WERI-Rb-1 (cell line): ENCODE measurements at regions not wholly inside any gene's neighbourhood (a gene's known extent, or its start where the extent isn't known, plus 50 kb on each side); places are given as distances from the start of the nearest gene placed in this dataset.

Experiments
- DNase-seq: peaks from one replicate; pipeline ENCODE4 v3.0.0-alpha.2; 2020
- H3K27ac ChIP-seq: fragments of 250-450 bp; sonication (Bioruptor Pico); 2 replicates; pipeline ENCODE4 v1.5.1; 2020; ENCODE audit warnings: mild to moderate bottlenecking, moderate library complexity
- H3K27me3 ChIP-seq: fragments of 250-450 bp; sonication (Bioruptor Pico); 2 replicates; pipeline ENCODE4 v1.5.1; 2021; ENCODE audit warnings: mild to moderate bottlenecking, low read depth, moderate library complexity; ENCODE audit not compliant: insufficient read depth, severe bottlenecking
- H3K36me3 ChIP-seq: fragments of 250-450 bp; sonication (Bioruptor Pico); 2 replicates; pipeline ENCODE4 v1.5.1; 2020; ENCODE audit warnings: mild to moderate bottlenecking, moderate library complexity
- H3K4me3 ChIP-seq: 2 replicates; pipeline ENCODE4 v1.5.1; 2011; ENCODE audit warnings: low read depth, mild to moderate bottlenecking, control low read depth, low read length
- H3K9me3 ChIP-seq: fragments of 250-450 bp; sonication (Bioruptor Pico); 2 replicates; pipeline ENCODE4 v1.5.1; 2021; ENCODE audit warnings: mild to moderate bottlenecking, moderate library complexity; ENCODE audit not compliant: severe bottlenecking
- CTCF ChIP-seq: IDR thresholded peaks from 2 replicates; pipeline ENCODE4 v1.5.1; 2011; ENCODE audit warnings: low read depth, mild to moderate bottlenecking, control low read depth, inconsistent platforms, low read length

DNA sequence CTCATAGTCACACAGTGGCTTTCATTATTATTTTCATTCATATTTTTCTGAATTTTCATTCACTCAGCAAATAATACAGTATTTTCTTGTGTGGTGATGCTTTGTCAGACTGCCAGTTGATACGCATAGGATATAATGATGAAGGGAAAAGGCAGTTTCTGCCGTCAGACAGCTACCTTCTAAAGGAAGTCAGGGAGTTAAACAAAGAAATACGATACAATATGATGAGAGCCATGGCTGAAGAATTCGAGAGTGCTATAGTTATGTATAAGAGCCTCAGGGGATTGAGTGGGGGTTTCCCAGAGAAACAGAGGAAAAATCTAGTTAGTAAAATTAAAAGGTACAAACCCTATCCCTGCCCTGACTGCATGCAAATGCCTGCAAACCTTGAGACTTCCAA is 479.1 kb downstream of the OLFM4 start:
- H3K27ac ChIP-seq, result no peak overlapping the region
- H3K4me3 ChIP-seq, result no peak overlapping the region

DNA sequence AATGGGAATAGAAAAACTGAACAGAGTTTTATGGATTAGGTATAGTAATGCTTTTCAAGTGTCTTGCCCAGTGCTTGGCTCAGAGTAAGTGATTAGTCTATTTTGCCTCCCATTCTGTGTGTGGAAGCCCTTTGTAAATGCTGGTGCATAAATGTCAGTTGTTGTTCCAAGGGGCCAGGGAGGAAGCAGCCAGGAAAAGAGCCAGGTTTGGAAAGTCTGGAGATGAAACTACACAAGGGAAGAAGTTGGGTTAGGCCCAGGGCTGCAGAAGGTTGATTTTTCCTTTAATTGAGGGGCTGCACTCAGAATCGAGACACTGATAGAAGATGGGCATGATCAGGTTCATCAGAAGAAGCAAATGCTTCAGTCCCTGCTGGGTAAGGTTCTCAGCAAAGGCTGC is 484.0 kb downstream of the OLFM4 start:
- H3K27ac ChIP-seq, result no peak overlapping the region
- no peaks in the 10 kb centered on the region for H3K36me3 ChIP-seq
- no peak for TF ChIP-seq CTCF
- H3K4me3 ChIP-seq, result no peak overlapping the region
- no peaks in the 10 kb centered on the region for H3K9me3 ChIP-seq
- DNase-seq, result no peak
- no peaks in the 10 kb centered on the region for H3K27me3 ChIP-seq

More for the DNA sequence above, 479.1 kb downstream of the OLFM4 start:
- Histone ChIP-seq H3K9me3 (no peaks in the 10 kb centered on the region), H3K36me3 (no peaks in the 10 kb centered on the region), H3K27me3 (no peaks in the 10 kb centered on the region)
- no peak for TF ChIP-seq CTCF
- no peak for DNase-seq

DNA sequence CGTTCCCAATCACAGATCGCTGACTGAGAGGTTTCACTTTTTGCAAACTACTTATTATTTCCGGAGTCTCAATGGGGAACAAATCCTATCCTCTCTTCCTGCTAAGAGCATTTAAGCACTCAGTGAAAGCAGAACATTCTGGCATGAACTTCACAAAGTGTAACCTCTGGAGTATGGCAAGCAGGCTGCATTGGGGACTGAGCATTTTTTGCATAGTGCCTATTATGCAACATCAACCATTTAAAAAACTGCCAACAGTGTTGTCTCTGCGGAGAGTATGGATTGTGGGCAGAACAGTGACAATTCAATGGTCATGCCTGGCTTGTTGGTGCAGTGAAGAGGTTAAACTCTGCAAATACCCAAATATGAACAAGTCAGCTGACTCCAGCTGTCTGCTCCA is 484.6 kb downstream of the OLFM4 start:
- H3K27me3 ChIP-seq, result no peaks in the 10 kb centered on the region
- TF ChIP-seq CTCF, result no peak
- H3K9me3 ChIP-seq, result no peaks in the 10 kb centered on the region
- no peak overlapping the region for H3K4me3 ChIP-seq
- no peaks in the 10 kb centered on the region for H3K36me3 ChIP-seq
- DNase-seq, result no peak
- H3K27ac ChIP-seq, result no peak overlapping the region

DNA sequence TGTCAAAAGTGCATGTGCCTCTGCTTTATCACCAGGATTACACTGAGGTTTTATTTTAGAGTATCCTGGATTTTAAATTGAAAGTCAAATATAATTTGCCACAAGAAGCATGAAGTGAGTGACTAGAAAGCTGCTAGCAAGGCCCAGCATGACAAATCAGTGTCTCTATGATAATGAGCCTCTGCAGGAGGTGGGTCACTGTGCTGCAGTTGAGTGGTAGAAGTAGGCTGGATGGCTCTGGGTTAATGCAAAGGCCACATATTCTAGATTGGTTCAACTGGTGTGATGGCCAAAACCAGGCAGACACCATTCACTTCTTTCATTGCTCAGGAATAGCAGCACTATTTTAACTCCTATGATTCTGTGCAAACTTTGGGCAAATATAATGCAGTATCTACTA is 491.5 kb downstream of the OLFM4 start:
- H3K27ac ChIP-seq, result no peak overlapping the region
- no peaks in the 10 kb centered on the region for H3K36me3 ChIP-seq
- TF ChIP-seq CTCF, result no peak
- no peaks in the 10 kb centered on the region for H3K27me3 ChIP-seq
- no peak overlapping the region for H3K4me3 ChIP-seq
- H3K9me3 ChIP-seq, result no peaks in the 10 kb centered on the region
- no peak for DNase-seq

DNA sequence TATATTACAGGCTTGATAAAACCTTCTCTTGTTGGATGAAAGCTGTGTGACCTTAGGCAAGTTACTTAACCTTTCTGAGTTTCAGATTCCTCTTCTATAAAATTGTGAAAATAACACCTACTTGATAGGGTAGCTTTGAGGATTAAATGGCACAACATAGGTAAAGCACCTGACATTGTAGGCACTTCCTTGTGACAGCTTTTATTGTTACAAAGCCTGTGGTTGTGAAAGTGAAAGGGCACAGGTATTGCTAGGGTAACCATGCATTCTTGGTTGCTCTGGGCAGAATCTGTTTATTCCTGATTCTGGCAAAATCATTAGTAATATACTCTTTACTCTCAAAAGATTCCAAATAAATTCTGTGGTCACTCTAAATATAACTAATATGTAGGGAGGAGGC is 493.4 kb downstream of the OLFM4 start:
- no peak for TF ChIP-seq CTCF
- no peaks in the 10 kb centered on the region for H3K9me3 ChIP-seq

DNA sequence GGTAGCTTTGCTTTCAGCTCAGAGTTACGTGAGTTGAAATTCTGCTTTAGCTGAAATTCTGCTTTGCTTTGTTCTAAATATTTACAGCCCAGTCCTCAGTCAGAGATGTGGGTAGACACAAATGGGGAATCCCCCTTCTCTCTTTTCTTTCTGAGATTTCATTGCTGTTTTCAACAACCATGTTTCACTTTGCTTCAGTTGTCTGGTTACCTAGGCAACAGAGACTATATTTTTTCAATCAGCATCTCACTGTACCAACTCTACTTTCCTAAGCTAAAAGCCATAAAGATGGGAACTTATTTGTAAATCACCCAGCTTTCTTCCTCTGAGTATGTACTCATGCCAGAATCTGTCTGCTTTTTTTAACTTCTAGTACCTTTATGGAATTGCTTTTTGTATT is 509.0 kb downstream of the OLFM4 start:
- TF ChIP-seq CTCF, result no peak
- Histone ChIP-seq H3K27ac (no peak overlapping the region), H3K9me3 (no peaks in the 10 kb centered on the region), H3K4me3 (no peak overlapping the region), H3K27me3 (no peaks in the 10 kb centered on the region), H3K36me3 (no peaks in the 10 kb centered on the region)
- no peak for DNase-seq

More for the DNA sequence above, 493.4 kb downstream of the OLFM4 start:
- H3K27ac ChIP-seq, result no peak overlapping the region
- no peaks in the 10 kb centered on the region for H3K27me3 ChIP-seq
- no peak for DNase-seq
- H3K4me3 ChIP-seq, result no peak overlapping the region
- no peaks in the 10 kb centered on the region for H3K36me3 ChIP-seq
